Esophagus squamous epithelium (tissue), 4 donors: ENCODE measurements at regions not wholly inside any gene's neighbourhood (a gene's known extent, or its start where the extent isn't known, plus 50 kb on each side); places are given as distances from the start of the nearest gene placed in this dataset.

Experiments
- CTCF ChIP-seq, 6 experiments: fragments of 450-650 bp in 4 of 6; fragments of 200-600 bp in 2 of 6; sonication (generic) in 2 of 6; IDR thresholded peaks; one replicate each; pipeline ENCODE4 v1.5.1; 2016 to 2019; ENCODE audit warnings: antibody characterized with exemption in 6 of 6, mild to moderate bottlenecking in 4 of 6, moderate library complexity in 4 of 6
- POLR2A ChIP-seq, 4 donors: fragments of 450-650 bp; IDR thresholded peaks; one replicate each; pipeline ENCODE4 v1.6.1; 2017; ENCODE audit warnings: antibody characterized with exemption in 4 of 4, mild to moderate bottlenecking in 4 of 4, moderate library complexity in 3 of 4

GRCh38 chr14:43161477-43161876 is 1345.6 kb downstream of the FSCB start:
- TF ChIP-seq CTCF (IDR thresholded peaks at IDR 0.05), result no peak
- no peak for TF ChIP-seq POLR2A (IDR thresholded peaks at IDR 0.05)
